Stimulated activated CD8-positive, alpha-beta memory T cell treated with anti-CD3 and anti-CD28 coated beads, Interleukin-7, amount 100 ng/mL, for 4 hours (primary cell): ENCODE measurements at regions not wholly inside any gene's neighbourhood (a gene's known extent, or its start where the extent isn't known, plus 50 kb on each side); places are given as distances from the start of the nearest gene placed in this dataset.
"Not testable (repeated sequence)": the region's sequence is repeated elsewhere in the genome, so short reads cannot be mapped to it uniquely, and the experiment has no call there.

Experiments
- DNase-seq, 2 donors: peaks; one replicate each; pipeline ENCODE4 v3.0.0-alpha.2; 2020; ENCODE audit warnings: low read depth in 2 of 2

GRCh38 chr6:9831783-9832182 is 583.1 kb downstream of the TFAP2A start:
- no peak for DNase-seq

GRCh38 chr6:9830808-9831207 is 584.1 kb downstream of the TFAP2A start:
- no peak for DNase-seq

DNA sequence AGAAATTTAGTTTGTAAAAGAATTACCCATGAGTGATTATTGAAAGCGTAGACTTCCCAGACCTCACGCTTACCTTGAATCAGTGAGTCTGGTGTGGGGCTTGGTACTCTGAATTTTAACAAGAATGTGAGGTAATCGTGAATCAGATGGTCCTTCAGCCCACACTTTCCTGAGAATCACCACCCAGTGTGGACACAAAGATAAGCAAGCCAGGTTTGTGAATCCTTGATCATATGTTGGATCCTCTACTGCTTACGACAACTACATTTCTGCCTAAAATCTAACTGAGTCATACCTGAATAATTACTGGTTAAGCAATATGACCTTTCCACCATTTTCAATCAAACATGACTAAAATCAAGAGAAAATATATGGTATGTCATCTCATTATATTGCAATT is 589.3 kb downstream of the TFAP2A start:
- no peak for DNase-seq

DNA sequence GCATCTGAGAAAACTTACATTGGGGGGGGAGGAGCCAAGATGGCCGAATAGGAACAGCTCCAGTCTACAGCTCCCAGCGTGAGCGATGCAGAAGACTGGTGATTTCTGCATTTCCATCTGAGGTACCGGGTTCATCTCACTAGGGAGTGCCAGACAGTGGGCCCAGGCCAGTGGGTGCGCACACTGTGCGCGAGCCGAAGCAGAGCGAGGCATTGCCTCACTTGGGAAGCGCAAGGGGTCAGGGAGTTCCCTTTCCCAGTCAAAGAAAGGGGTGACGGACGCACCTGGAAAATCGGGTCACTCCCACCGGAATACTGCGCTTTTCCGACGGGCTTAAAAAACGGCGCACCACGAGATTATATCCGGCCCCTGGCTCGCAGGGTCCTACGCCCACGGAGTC is 604.1 kb downstream of the TFAP2A start:
- DNase-seq: not testable (repeated sequence)

DNA sequence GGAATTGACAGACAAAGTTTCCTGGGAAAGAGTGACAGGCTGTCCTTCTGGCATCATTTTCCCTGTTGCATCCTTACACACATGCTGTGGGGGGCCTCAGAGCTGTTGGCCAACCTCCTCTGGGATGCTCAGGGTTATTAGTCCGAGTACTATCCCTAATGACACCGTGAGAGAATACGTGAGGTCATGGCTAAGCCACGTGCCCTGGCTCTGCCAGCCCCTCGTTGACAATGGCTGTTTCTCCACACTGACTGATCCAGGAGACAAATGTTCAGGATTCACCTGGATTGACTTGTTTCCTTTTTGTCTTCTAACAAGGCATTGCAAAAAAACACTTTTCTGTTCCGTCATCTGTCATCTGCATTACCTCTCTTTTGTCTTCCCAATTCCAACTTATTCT is 604.6 kb downstream of the TFAP2A start:
- DNase-seq: no peak

DNA sequence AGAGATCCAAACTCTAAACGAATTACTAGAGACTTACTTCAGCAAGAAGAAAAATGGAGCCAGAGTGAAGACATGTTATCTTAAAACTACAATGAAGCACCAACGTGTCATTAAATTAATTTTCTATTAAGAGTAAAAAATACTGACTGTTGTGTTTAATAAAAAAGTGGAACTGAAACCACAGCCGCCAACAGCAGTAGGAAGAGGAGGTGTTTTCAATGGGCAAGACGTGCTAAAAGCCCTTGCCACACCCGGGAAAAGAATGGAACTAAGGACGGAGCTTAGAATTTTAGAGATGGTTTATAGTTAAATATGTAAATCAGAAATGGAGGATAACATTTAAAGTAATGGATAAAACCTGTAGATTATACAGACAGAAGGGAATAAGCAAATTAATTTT is 608.7 kb downstream of the TFAP2A start:
- no peak for DNase-seq

GRCh38 chr6:9801249-9801754 is 613.6 kb downstream of the TFAP2A start:
- DNase-seq: no peak

- DNase-seq: no peak
Observed at GRCh38 chr6:9799582-9799981, 615.3 kb downstream of the TFAP2A start.

- DNase-seq: no peak
Observed at GRCh38 chr6:9796827-9797226, 618.0 kb downstream of the TFAP2A start.

- DNase-seq: no peak
Observed at GRCh38 chr6:9795880-9796279, 619.0 kb downstream of the TFAP2A start.

- no peak for DNase-seq
Observed at GRCh38 chr6:9789201-9789600, 625.7 kb downstream of the TFAP2A start.

GRCh38 chr6:9784786-9785185 is 630.1 kb downstream of the TFAP2A start:
- no peak for DNase-seq

DNA sequence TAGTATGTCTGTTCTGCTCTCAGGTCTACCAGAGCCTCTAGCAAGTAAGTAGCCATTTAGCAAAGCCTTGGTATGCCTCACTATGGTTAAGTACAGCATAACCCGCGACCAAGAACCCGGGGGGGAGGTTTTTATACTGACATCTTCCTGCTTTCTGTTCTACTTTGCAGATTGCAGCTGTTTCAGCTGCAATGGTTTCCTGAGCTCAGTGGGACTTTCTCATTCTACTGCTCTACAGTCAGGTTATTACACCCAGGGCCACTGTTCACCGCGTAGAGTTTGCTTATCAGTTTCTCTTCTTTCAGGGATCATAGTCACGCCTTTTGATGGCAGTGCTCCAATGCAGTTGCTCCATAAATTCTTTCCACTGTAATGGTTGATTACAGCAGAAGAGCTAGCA is 631.3 kb downstream of the TFAP2A start:
- DNase-seq: no peak

DNA sequence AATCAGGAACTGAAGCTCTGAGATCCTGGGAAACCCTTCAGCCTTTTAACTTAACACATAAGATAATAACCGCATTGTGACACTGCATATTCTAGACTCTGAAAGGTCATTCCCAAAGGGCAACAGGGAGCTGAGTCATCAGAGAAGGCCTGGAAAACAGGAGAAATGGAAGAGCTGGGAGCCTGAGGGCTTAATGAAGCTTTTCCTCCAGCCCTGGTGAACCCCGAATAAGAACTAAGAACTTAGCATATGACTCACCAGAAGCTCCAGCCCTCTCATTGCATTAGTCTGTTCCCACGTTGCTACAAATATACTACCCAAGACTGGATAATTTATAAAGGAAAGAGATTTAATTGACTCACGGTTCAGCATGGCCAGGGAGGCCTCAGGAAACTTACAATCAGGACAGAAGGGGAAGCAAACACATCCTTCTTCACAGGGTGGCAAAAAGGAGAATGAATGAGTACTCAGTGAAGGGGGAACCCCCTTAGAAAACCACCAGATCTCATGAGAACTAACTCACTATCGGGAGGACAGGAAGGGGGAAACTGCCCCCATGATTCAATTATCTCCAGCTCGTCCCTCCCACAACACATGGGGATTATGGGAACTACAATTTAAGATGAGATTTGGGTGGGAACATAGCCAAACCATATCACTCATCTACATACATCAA is 648.5 kb downstream of the TFAP2A start:
- DNase-seq: no peak

DNA sequence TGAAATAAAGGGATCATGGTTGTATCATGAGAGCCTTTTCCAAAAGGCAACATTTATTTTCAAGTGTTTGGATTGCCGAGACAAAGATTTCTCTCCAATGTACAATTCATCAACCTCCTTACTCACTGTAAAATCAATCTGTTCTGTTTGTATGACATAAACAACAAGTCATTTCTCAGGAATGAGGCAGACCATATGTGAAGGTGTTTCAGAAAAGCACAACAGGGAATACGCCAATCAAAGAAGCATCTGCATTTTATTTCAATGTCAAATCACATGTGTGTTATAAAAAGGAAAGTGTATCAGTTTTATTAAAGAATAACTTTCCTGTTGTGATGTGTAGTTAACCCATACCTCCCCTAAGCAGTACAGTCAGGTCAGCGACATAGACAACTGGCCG is 653.7 kb downstream of the TFAP2A start:
- no peak for DNase-seq

DNA sequence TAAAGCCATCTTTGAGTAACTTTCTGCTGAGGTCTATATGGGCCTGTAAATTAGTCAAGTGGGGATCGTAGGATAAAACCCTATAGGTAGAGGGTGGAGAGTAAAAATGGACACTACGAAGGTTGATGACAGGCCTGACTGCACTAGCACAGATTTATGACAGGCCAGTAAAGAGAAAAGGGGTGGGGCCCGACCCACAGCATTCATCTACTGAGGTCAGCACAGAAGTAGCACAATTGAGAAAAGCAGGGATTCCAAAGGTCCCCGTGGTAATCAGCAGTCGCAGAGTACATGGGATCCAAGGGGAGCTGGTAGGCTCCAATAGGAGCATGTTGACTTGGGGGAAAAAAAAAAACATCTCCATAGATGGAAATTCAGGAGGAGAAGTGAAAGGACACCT is 660.4 kb downstream of the TFAP2A start:
- no peak for DNase-seq

- no peak for DNase-seq
Observed at GRCh38 chr6:9745966-9746365, 668.9 kb downstream of the TFAP2A start.

DNA sequence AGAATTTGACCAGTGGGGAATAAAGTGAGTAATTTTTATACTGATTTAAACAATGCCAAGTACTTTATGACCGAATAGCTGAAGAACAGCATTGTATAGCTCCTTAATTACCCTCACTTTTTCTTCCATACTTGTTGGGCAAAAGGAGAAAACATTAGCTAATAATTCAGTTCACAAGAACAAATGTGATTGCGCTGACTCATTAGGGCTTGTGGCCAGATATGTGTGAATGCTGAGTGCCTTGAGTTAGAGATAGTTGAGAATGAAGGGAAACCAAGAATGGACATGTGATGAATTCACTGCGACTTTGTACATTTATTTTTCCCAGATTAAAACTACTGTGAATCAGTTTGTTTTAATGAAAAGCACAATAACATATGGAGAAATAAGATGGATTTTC is 669.4 kb downstream of the TFAP2A start:
- DNase-seq: no peak

DNA sequence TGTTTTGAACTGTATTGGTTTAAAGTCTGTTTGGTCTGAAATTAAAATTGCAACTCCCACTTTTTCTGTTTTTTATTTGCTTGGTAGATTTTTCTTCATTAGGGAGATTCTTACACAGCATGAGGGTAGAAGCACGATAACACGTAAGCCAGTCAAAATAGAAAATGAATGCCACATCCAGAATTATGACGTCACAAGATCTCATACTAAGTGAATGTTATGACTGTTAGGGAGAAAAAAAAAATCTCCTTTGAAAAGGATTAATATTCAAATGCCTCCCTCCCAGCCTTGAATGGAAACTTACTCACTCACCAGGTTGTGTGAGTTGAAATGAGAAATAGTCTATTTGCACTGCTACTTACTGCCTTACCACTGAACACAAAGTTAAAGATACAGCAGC is 670.8 kb downstream of the TFAP2A start:
- DNase-seq: no peak

- no peak for DNase-seq
Observed at GRCh38 chr6:9732056-9732455, 682.8 kb downstream of the TFAP2A start.

GRCh38 chr6:9725776-9726175 is 689.1 kb downstream of the TFAP2A start:
- DNase-seq: not testable (repeated sequence)

GRCh38 chr6:9717568-9717967 is 697.3 kb downstream of the TFAP2A start:
- DNase-seq: no peak

DNA sequence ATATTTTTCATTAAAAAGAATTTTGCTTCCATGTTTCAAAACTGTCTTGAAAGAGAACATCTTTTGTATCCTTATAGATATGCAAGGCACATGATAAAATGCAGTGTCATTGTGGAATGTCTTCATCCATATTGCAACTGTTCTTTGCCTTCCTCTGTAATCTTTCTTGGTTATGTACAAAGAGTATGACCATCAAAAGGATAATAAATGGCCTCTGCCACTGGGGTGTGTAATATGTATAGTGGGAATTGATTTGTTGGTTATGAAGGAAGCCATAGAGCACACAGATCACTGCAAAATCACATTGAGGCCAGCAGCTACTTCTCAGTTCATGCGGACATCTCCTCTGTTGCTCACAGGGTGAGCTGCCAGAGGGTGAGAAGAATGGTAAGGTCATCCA is 703.5 kb downstream of the TFAP2A start:
- DNase-seq: no peak

- no peak for DNase-seq
Observed at GRCh38 chr6:9710574-9710973, 704.3 kb downstream of the TFAP2A start.
